H1 (cell line): ENCODE measurements at regions not wholly inside any gene's neighbourhood (a gene's known extent, or its start where the extent isn't known, plus 50 kb on each side); places are given as distances from the start of the nearest gene placed in this dataset.

Source experiments
- CTCF ChIA-PET: fragments of 300-600 bp; sonication (Branson Sonifier 250); formaldehyde crosslinking; loops from one replicate; lab custom pipeline; 2021; ENCODE audit not compliant: partially characterized antibody; lab: Charles Lee
- POLR2A ChIA-PET: fragments of 300-600 bp; sonication (Branson Sonifier 250); formaldehyde crosslinking; loops from one replicate; lab custom pipeline; 2021; ENCODE audit warnings: inconsistent platforms; ENCODE audit not compliant: partially characterized antibody; lab: Charles Lee
- DNase-seq, 2 experiments: peaks; one replicate each; pipeline versions ENCODE4 v3.0.0 to v3.0.0-alpha.2; 2010 to 2022; ENCODE audit warnings: low spot score in 2 of 2, low read depth in 1 of 2, mixed read lengths in 1 of 2
- FAIRE-seq: peaks from 2 replicates; lab custom pipeline; 2011; peaks lifted over from hg19 to GRCh38; lab: Jason Lieb, UNC
- H2AFZ ChIP-seq: 2 replicates; pipeline ENCODE4 v1.8.1; 2012; ENCODE audit warnings: low read length, inconsistent platforms
- H2AK5ac ChIP-seq: 2 replicates; pipeline ENCODE4 v1.6.1; 2013; ENCODE audit warnings: low read depth, low read length
- H2BK120ac ChIP-seq: replicated peaks from 2 replicates; pipeline ENCODE3; 2013; ENCODE audit warnings: low read depth, low read length, inconsistent platforms
- H2BK12ac ChIP-seq: 2 replicates; pipeline ENCODE4 v1.6.1; 2013; ENCODE audit warnings: low read depth, low read length
- H2BK15ac ChIP-seq: 2 replicates; pipeline ENCODE4 v1.6.1; 2013; ENCODE audit warnings: low read length
- H2BK20ac ChIP-seq: 2 replicates; pipeline ENCODE4 v1.6.1; 2013; ENCODE audit warnings: low read length
- H2BK5ac ChIP-seq: 2 replicates; pipeline ENCODE4 v1.6.1; 2013; ENCODE audit warnings: low read depth, low read length
- H3K14ac ChIP-seq: 2 replicates; pipeline ENCODE4 v1.6.1; 2013; ENCODE audit warnings: inconsistent platforms; ENCODE audit not compliant: insufficient read length
- H3K18ac ChIP-seq: 2 replicates; pipeline ENCODE4 v1.6.1; 2013; ENCODE audit warnings: low read length; ENCODE audit errors: extremely low read depth
- H3K23ac ChIP-seq: 2 replicates; pipeline ENCODE4 v1.6.1; 2013; ENCODE audit warnings: inconsistent platforms; ENCODE audit not compliant: insufficient read length
- H3K23me2 ChIP-seq: 2 replicates; pipeline ENCODE4 v1.6.1; 2013; ENCODE audit warnings: low read depth, low read length
- H3K27ac ChIP-seq: 2 replicates; pipeline ENCODE4 v1.6.1; 2011; ENCODE audit warnings: low read depth, low read length, inconsistent platforms
- H3K27me3 ChIP-seq, 4 experiments: replicated peaks in 1 of 4; 1 replicate in 1 of 4; 2 replicates in 3 of 4; pipeline versions ENCODE4 v1.6.1 to v1.8.1; 2011 to 2013; ENCODE audit warnings: low read length in 3 of 4, mild to moderate bottlenecking in 3 of 4, inconsistent platforms in 2 of 4, mixed read lengths in 2 of 4, moderate library complexity in 1 of 4; ENCODE audit not compliant: control insufficient read depth in 3 of 4, insufficient read depth in 3 of 4; ENCODE audit errors: extremely low read depth in 1 of 4
- H3K36me3 ChIP-seq, 4 experiments: 2 replicates each; pipeline versions ENCODE4 v1.6.1 to v1.8.1; 2011 to 2013; ENCODE audit warnings: mild to moderate bottlenecking in 4 of 4, low read length in 3 of 4, moderate library complexity in 2 of 4, control low read depth in 1 of 4, inconsistent platforms in 1 of 4; ENCODE audit not compliant: insufficient read depth in 4 of 4, control insufficient read depth in 2 of 4
- H3K4ac ChIP-seq: replicated peaks from 2 replicates; pipeline ENCODE3; 2013; ENCODE audit warnings: low read length, low read depth, mixed read lengths, inconsistent platforms; ENCODE audit not compliant: insufficient read length
- H3K4me1 ChIP-seq, 4 experiments: replicated peaks in 1 of 4; 1 replicate in 1 of 4; 2 replicates in 3 of 4; pipeline versions ENCODE4 v1.6.1 to v1.8.1; 2011 to 2013; ENCODE audit warnings: low read length in 3 of 4, inconsistent platforms in 2 of 4, mixed read lengths in 1 of 4; ENCODE audit not compliant: insufficient read depth in 4 of 4, control insufficient read depth in 3 of 4
- H3K4me2 ChIP-seq, 2 experiments: 2 replicates each; pipeline versions ENCODE4 v1.6.1 to v1.8.1; 2011 to 2013; ENCODE audit warnings: low read depth in 2 of 2, low read length in 2 of 2, control low read depth in 1 of 2, inconsistent platforms in 1 of 2, mild to moderate bottlenecking in 1 of 2; ENCODE audit not compliant: insufficient read depth in 1 of 2
- H3K4me3 ChIP-seq, 4 experiments: fragments of 200-600, 300-600 bp in 1 of 4; sonication (generic), shearing (Covaris generic), sonication (Bioruptor Twin) in 1 of 4; 2 replicates each; pipeline versions ENCODE4 v1.5.1 to v1.8.1; 2011 to 2016; ENCODE audit warnings: low read length in 4 of 4, low read depth in 3 of 4, control low read depth in 2 of 4, inconsistent platforms in 2 of 4, mild to moderate bottlenecking in 2 of 4, mixed read lengths in 1 of 4, moderate library complexity in 1 of 4; ENCODE audit not compliant: insufficient read depth in 2 of 4; ENCODE audit errors: extremely low read depth in 1 of 4
- H3K56ac ChIP-seq: replicated peaks from 2 replicates; pipeline ENCODE3; 2013; ENCODE audit warnings: low read depth, mild to moderate bottlenecking, mixed read lengths, low read length, inconsistent platforms; ENCODE audit not compliant: insufficient read length
- H3K79me1 ChIP-seq: 2 replicates; pipeline ENCODE4 v1.6.1; 2013; ENCODE audit warnings: low read depth, low read length, control low read depth
- H3K79me2 ChIP-seq, 2 experiments: 2 replicates each; pipeline versions ENCODE4 v1.6.1 to v1.8.1; 2012 to 2013; ENCODE audit warnings: low read length in 2 of 2, mild to moderate bottlenecking in 2 of 2, inconsistent platforms in 1 of 2; ENCODE audit not compliant: insufficient read depth in 2 of 2, control insufficient read depth in 1 of 2
- H3K9ac ChIP-seq, 4 experiments: replicated peaks in 1 of 4; 1 replicate in 1 of 4; 2 replicates in 3 of 4; pipeline versions ENCODE4 v1.6.1 to v1.8.1; 2011 to 2013; ENCODE audit warnings: low read depth in 3 of 4, low read length in 3 of 4, control low read depth in 2 of 4, mild to moderate bottlenecking in 2 of 4, moderate library complexity in 2 of 4, inconsistent platforms in 1 of 4; ENCODE audit errors: extremely low read depth in 1 of 4
- H3K9me3 ChIP-seq, 2 experiments: 2 replicates each; pipeline versions ENCODE4 v1.6.1 to v1.8.1; 2012 to 2013; ENCODE audit warnings: mild to moderate bottlenecking in 2 of 2, moderate library complexity in 2 of 2, control low read depth in 1 of 2, inconsistent platforms in 1 of 2, low read depth in 1 of 2, low read length in 1 of 2, mixed read lengths in 1 of 2; ENCODE audit not compliant: insufficient read depth in 2 of 2
- H4K20me1 ChIP-seq, 2 experiments: replicated peaks in 1 of 2; 2 replicates each; pipeline versions ENCODE3 to v1.8.1; 2011 to 2013; ENCODE audit warnings: inconsistent platforms in 2 of 2, low read length in 2 of 2, mild to moderate bottlenecking in 1 of 2; ENCODE audit not compliant: insufficient read depth in 2 of 2, control insufficient read depth in 1 of 2
- H4K5ac ChIP-seq: 2 replicates; pipeline ENCODE4 v1.6.1; 2013; ENCODE audit warnings: low read length, low read depth, mixed read lengths, inconsistent platforms; ENCODE audit not compliant: insufficient read length
- H4K8ac ChIP-seq: 2 replicates; pipeline ENCODE4 v1.8.0; 2013; ENCODE audit warnings: mild to moderate bottlenecking, moderate library complexity, low read length, inconsistent platforms; ENCODE audit not compliant: insufficient read depth; ENCODE audit errors: extremely low read depth
- H4K91ac ChIP-seq: replicated peaks from 2 replicates; pipeline ENCODE3; 2013; ENCODE audit warnings: low read length, mixed read lengths, inconsistent platforms; ENCODE audit not compliant: insufficient read length
- EP300 ChIP-seq, 2 experiments: IDR thresholded peaks; 1 replicate in 1 of 2; 2 replicates in 1 of 2; pipeline ENCODE4 v1.6.1; 2011 to 2012; ENCODE audit warnings: low read depth in 2 of 2, low read length in 2 of 2, mild to moderate bottlenecking in 2 of 2, borderline replicate concordance in 1 of 2, inconsistent platforms in 1 of 2, moderate library complexity in 1 of 2
- GTF2F1 ChIP-seq: IDR thresholded peaks from 2 replicates; pipeline ENCODE4 v1.6.1; 2012; ENCODE audit warnings: low read depth, low read length, improper control_type of control experiment, borderline replicate concordance
- KDM4A ChIP-seq: IDR thresholded peaks from one replicate; pipeline ENCODE4 v1.7.1; 2012; ENCODE audit warnings: low read depth, mild to moderate bottlenecking, moderate library complexity, low read length, inconsistent platforms; ENCODE audit not compliant: severe bottlenecking
- NANOG ChIP-seq: IDR thresholded peaks from 2 replicates; pipeline ENCODE4 v1.6.1; 2011; ENCODE audit warnings: low read length, low read depth, mild to moderate bottlenecking, inconsistent platforms; ENCODE audit not compliant: insufficient read depth, poor library complexity, severe bottlenecking
- WGBS, 2 experiments: shearing (Covaris generic) in 1 of 2; methylation state at CpG; one replicate each; pipeline versions ENCODE4 v1.1.6 to v1.1.7; 2013 to 2015; ENCODE audit warnings: low lambda C conversion rate in 2 of 2, mixed read lengths in 2 of 2, inconsistent platforms in 1 of 2, low coverage in 1 of 2, missing lambda C conversion rate in 1 of 2; ENCODE audit not compliant: insufficient replicate concordance in 2 of 2, insufficient coverage in 1 of 2, insufficient read length in 1 of 2; ENCODE audit errors: extremely low coverage in 1 of 2, missing lambda C conversion rate in 1 of 2; 5-methylcytosine and 5-hydroxymethylcytosine counted together

- Histone ChIP-seq H3K27ac (no peak overlapping the region), H3K4ac (no peak overlapping the region), H2AK5ac (no peak overlapping the region), H2BK120ac (no peak overlapping the region), H4K5ac (no peak overlapping the region), H3K56ac (no peak overlapping the region), H3K4me3 (no peak overlapping the region), H4K20me1 (no peaks in the 10 kb centered on the region), H3K9me3 (no peaks in the 10 kb centered on the region), H4K91ac (no peak overlapping the region), H2AFZ (no peak overlapping the region), H3K23me2 (no peaks in the 10 kb centered on the region), H2BK15ac (no peak overlapping the region), H3K79me2 (no peaks in the 10 kb centered on the region), H3K23ac (no peak overlapping the region), H3K9ac (no peak overlapping the region), H3K4me1 (no peaks in the 10 kb centered on the region), H3K79me1 (no peaks in the 10 kb centered on the region), H2BK5ac (no peak overlapping the region), H3K36me3 (no peaks in the 10 kb centered on the region), H4K8ac (no peak overlapping the region), H3K4me2 (no peak overlapping the region), H2BK12ac (no peak overlapping the region), H3K27me3 (no peaks in the 10 kb centered on the region), H3K14ac (no peak overlapping the region), H2BK20ac (no peak overlapping the region), H3K18ac (no peak overlapping the region)
- 92% methylated on average over 6 of the region's 6 CpGs; no CpG with 5 or more reads in 1 of the 2 experiments for WGBS, 2 experiments
- DNase-seq, result no peak
- ChIA-PET POLR2A (no interaction called here), CTCF (interaction anchor here (0.6 to 1.2 kb wide), 4 partner anchors 9 to 166 kb away, joined by 3 to 5 read pairs (median 3); no protein-coding TSS in a partner anchor)
- no peak for FAIRE-seq
- TF ChIP-seq KDM4A (no peak), NANOG (no peak), GTF2F1 (no peak), EP300 (IDR thresholded peaks at IDR 0.05; ENCODE audit: borderline replicate concordance in 1 of 2, low read depth in 2 of 2, low read length in 2 of 2) (no peak)
Observed at GRCh38 chr19:28051047-28051446, 1161.9 kb downstream of the UQCRFS1 start.
